Psoas muscle (tissue), 7 donors: ENCODE measurements at regions not wholly inside any gene's neighbourhood (a gene's known extent, or its start where the extent isn't known, plus 50 kb on each side); places are given as distances from the start of the nearest gene placed in this dataset.

Experiments used
- ATAC-seq, 4 donors: fragments of 200-7000 bp; cut with Tn5 transposase; one replicate each; pipeline ENCODE4 v1.9.1; 2020; ENCODE audit warnings: moderate library complexity in 3 of 4, mild to moderate bottlenecking in 2 of 4
- DNase-seq, 2 donors: peaks; one replicate each; pipeline ENCODE4 v3.0.0-alpha.2; 2020
- H3K27ac ChIP-seq: fragments of 200-600 bp; one replicate; pipeline ENCODE4 v1.8.0; 2022
- H3K27me3 ChIP-seq, 3 donors: fragments of 200-600 bp in 1 of 3; one replicate each; pipeline versions ENCODE4 v1.6.1 to v1.8.0; 2013 to 2022; ENCODE audit warnings: low read length in 2 of 3, mild to moderate bottlenecking in 2 of 3, moderate library complexity in 1 of 3; ENCODE audit not compliant: insufficient read depth in 3 of 3
- H3K36me3 ChIP-seq, 2 donors: fragments of 200-600 bp in 1 of 2; one replicate each; pipeline versions ENCODE4 v1.6.1 to v1.8.0; 2013 to 2022; ENCODE audit warnings: low read depth in 1 of 2, mild to moderate bottlenecking in 1 of 2, moderate library complexity in 1 of 2; ENCODE audit not compliant: insufficient read depth in 1 of 2
- H3K4me1 ChIP-seq: fragments of 200-600 bp; one replicate; pipeline ENCODE4 v1.8.0; 2022
- H3K4me3 ChIP-seq: fragments of 200-600 bp; one replicate; pipeline ENCODE4 v1.8.0; 2022; ENCODE audit warnings: mild to moderate bottlenecking
- H3K9me3 ChIP-seq: fragments of 200-600 bp; one replicate; pipeline ENCODE4 v1.8.0; 2022
- WGBS, 3 donors: extraction: QIAGEN DNeasy Blood & Tissue Kit; methylation state at CpG; one replicate each; pipeline versions ENCODE4 v1.1.6 to v1.1.7; 2013; 5-methylcytosine and 5-hydroxymethylcytosine counted together
- intact Hi-C, 2 donors: fragments of 100-400 bp; cut with DNase I; formaldehyde crosslinking; loops; one replicate each; pipeline versions ENCODE4 v1.11.0 to v1.14.2; 2022
- TF ChIP-seq, protein P1 (sequence below): fragments of 200-600 bp; IDR thresholded peaks from one replicate; pipeline ENCODE4 v1.8.0; 2022; ENCODE audit warnings: antibody characterized with exemption
- donor health status: healthy with polysubstance abuse.
- donor health status: DM: no; HTN: no; CAD: no; lungs with moderate emphysema.
- donor health status: Bipolar disorder and iron deficiency.
- donor health status: healthy.
- donor health status: DM: yes; HTN: yes; CAD: no.
- donor health status: DM: no; HTN: no; CAD: no.
- donor health status: DM: yes; HTN: yes; CAD: no.

DNA sequence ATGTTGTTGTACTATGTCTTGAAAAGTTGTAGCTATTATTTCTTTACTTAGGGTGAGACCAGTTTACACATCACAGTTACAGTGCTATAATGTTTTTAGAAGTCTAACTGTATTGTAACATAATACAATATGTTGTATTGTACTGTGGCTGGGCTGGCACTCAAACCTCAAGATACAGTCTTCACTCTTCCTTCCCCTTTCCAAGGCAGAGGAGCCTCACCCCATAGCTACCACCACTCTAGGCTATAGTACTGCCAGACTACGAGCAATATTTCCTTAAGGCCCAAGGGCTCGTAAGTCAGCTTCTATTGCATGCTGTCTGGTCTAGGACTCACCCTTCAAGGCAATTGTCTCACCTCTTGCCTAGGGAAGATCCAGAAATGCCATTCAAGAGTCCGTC is 597.7 kb downstream of the OTOL1 start:
- no peak for ATAC-seq
- TF ChIP-seq, protein P1, sequence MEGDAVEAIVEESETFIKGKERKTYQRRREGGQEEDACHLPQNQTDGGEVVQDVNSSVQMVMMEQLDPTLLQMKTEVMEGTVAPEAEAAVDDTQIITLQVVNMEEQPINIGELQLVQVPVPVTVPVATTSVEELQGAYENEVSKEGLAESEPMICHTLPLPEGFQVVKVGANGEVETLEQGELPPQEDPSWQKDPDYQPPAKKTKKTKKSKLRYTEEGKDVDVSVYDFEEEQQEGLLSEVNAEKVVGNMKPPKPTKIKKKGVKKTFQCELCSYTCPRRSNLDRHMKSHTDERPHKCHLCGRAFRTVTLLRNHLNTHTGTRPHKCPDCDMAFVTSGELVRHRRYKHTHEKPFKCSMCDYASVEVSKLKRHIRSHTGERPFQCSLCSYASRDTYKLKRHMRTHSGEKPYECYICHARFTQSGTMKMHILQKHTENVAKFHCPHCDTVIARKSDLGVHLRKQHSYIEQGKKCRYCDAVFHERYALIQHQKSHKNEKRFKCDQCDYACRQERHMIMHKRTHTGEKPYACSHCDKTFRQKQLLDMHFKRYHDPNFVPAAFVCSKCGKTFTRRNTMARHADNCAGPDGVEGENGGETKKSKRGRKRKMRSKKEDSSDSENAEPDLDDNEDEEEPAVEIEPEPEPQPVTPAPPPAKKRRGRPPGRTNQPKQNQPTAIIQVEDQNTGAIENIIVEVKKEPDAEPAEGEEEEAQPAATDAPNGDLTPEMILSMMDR = no peak
- Histone ChIP-seq H3K4me3 (no peak overlapping the region), H3K9me3 (no peaks in the 10 kb centered on the region), H3K27me3 (no peaks in the 10 kb centered on the region), H3K4me1 (no peaks in the 10 kb centered on the region), H3K27ac (no peak overlapping the region), H3K36me3 (no peaks in the 10 kb centered on the region)
- DNase-seq = no peak
- intact Hi-C loops = no loop called here
- WGBS, 3 donors = 82 to 88% (median 82%) methylated on average over 3 of the region's 3 CpGs

DNA sequence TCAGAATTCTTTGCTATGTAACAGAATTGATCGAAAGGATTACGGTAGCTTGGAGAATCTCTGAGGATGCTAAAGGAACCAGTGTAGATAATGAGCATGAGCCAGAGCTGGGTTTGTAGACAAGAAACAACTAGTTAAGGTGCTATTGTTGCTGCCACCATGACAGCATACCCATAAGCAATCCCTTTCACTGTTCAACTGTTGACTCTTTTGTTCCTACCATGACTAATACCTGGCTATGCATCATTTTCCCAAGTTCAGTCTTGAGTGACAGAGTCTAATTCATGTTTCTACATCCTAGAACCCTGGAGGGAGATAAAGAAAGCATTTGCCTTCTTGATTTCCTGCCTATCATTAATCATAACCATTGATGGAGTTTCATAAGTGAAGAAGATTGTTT is 600.3 kb downstream of the OTOL1 start:
- Histone ChIP-seq H3K27me3 (no peaks in the 10 kb centered on the region), H3K9me3 (no peaks in the 10 kb centered on the region), H3K27ac (no peak overlapping the region), H3K36me3 (no peaks in the 10 kb centered on the region), H3K4me3 (no peak overlapping the region), H3K4me1 (no peaks in the 10 kb centered on the region)
- TF ChIP-seq, protein P1 = no peak
- WGBS, 3 donors = 16 to 73% (median 23%) methylated on average over 2 of the region's 2 CpGs
- no peak for ATAC-seq
- intact Hi-C loops = no loop called here
- no peak for DNase-seq

DNA sequence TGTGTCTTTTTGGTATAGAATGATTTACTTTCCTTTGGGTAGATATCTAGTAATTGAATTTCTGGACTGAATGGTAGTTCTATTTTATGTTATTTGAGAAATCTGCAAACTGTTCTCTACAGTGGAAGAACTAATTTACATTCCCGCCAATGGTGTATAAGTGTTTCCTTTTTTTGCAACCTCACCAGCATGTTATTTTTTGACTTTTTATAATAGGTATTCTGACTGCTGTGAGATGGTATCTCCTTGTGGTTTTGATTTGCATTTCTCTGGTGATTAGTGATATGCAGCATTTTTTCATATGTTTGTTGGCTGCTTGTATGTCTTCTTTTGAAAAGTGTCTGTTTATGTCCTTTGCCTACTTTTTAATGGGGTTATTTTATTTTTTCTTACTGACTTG is 607.2 kb downstream of the OTOL1 start:
- ATAC-seq = no peak
- no peak overlapping the region for H3K4me3 ChIP-seq
- H3K4me1 ChIP-seq = no peaks in the 10 kb centered on the region
- H3K36me3 ChIP-seq = no peaks in the 10 kb centered on the region
- H3K9me3 ChIP-seq = no peaks in the 10 kb centered on the region
- TF ChIP-seq, protein P1 = no peak
- no peak overlapping the region for H3K27ac ChIP-seq
- no peak for DNase-seq
- no peaks in the 10 kb centered on the region for H3K27me3 ChIP-seq
- intact Hi-C loops = no loop called here
- WGBS, 3 donors = 84 to 94% (median 88%) methylated on average over 1 of the region's 1 CpG

DNA sequence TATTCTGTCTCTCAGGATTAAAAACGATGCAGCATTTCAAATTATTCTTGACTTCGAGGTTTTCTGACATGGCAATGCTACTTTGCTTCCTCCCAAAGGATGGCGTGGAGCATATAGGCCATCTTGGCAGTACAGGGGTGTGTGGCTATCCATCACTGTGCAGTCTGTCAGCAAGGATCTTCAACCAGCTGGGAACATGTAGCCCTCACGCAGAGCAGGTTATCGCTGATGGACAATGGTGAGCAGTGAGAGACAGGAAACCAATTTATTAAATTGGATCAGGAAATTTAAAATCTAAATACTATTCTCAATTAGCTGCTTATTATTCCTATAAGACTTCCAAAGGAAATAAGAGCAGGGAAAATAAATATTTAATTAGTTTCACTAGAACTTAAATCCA is 615.3 kb downstream of the OTOL1 start:
- intact Hi-C loops = no loop called here
- Histone ChIP-seq H3K4me3 (no peak overlapping the region), H3K27ac (no peak overlapping the region), H3K36me3 (no peaks in the 10 kb centered on the region), H3K27me3 (no peaks in the 10 kb centered on the region), H3K9me3 (no peaks in the 10 kb centered on the region), H3K4me1 (no peaks in the 10 kb centered on the region)
- 66 to 79% (median 71%) methylated on average over 5 of the region's 5 CpGs for WGBS, 3 donors
- ATAC-seq (no peak), DNase-seq (no peak)
- TF ChIP-seq, protein P1 = no peak

DNA sequence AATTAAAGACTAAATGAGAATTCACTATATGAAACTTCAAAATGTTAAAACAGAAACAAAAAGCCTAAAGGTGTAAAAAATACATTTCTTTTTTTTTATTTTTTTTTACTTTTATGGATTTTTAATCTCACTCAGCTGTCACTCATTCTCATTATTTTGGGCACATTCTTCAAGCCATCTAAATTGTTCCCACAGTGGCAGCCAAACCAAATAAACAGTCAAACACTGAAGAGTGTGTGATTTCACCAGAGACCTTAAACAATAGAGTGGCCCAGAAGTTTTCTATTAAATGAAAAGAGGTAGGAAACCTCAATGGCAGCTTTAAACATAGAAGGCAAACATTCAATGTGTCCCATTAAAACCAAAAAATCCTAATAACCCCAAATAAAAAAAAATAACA is 616.1 kb downstream of the OTOL1 start:
- TF ChIP-seq, protein P1 = no peak
- ATAC-seq (no peak), DNase-seq (no peak)
- H3K4me1 ChIP-seq = no peaks in the 10 kb centered on the region
- no peaks in the 10 kb centered on the region for H3K27me3 ChIP-seq
- no peak overlapping the region for H3K4me3 ChIP-seq
- H3K9me3 ChIP-seq = no peaks in the 10 kb centered on the region
- intact Hi-C loops = no loop called here
- no peaks in the 10 kb centered on the region for H3K36me3 ChIP-seq
- H3K27ac ChIP-seq = no peak overlapping the region
